DND-41 (cell line): ENCODE measurements at regions not wholly inside any gene's neighbourhood (a gene's known extent, or its start where the extent isn't known, plus 50 kb on each side); places are given as distances from the start of the nearest gene placed in this dataset.

Source experiments
- EZH2 ChIP-seq: IDR thresholded peaks from 3 replicates; pipeline ENCODE4 v1.6.1; 2012; ENCODE audit warnings: borderline replicate concordance, low read depth, mild to moderate bottlenecking, moderate library complexity, low read length, inconsistent platforms; ENCODE audit not compliant: severe bottlenecking
- TF ChIP-seq, protein P1 (sequence below): IDR thresholded peaks from 2 replicates; pipeline ENCODE4 v1.5.1; 2012; ENCODE audit warnings: borderline replicate concordance, low read length, moderate library complexity, mild to moderate bottlenecking; ENCODE audit not compliant: poor library complexity, severe bottlenecking; ENCODE audit errors: extremely low read depth

DNA sequence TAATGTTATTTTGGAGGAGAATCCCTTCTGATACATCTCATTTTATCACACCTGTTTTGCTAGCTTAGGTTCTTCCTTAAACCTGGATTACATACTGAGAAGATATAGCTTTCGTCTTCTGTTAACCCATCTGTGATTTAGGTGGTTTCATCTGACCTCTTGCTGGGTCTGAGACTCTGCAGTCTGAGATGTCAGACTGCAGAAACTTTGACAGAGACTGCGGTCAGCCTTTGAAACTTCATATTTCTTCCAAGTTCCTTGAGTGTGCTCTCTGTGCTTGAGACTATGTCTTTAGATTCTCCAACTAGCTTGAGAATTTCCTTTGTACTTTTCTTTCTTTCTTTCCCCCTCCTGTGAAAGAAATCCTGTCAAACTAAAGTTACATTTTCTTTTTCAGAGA, 196.4 kb upstream of the MPHOSPH6 start:
- TF ChIP-seq, protein P1, sequence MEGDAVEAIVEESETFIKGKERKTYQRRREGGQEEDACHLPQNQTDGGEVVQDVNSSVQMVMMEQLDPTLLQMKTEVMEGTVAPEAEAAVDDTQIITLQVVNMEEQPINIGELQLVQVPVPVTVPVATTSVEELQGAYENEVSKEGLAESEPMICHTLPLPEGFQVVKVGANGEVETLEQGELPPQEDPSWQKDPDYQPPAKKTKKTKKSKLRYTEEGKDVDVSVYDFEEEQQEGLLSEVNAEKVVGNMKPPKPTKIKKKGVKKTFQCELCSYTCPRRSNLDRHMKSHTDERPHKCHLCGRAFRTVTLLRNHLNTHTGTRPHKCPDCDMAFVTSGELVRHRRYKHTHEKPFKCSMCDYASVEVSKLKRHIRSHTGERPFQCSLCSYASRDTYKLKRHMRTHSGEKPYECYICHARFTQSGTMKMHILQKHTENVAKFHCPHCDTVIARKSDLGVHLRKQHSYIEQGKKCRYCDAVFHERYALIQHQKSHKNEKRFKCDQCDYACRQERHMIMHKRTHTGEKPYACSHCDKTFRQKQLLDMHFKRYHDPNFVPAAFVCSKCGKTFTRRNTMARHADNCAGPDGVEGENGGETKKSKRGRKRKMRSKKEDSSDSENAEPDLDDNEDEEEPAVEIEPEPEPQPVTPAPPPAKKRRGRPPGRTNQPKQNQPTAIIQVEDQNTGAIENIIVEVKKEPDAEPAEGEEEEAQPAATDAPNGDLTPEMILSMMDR = no peak
- TF ChIP-seq EZH2 = no peak
